ENCODE measurements at regions not wholly inside any gene's neighbourhood (a gene's known extent, or its start where the extent isn't known, plus 50 kb on each side); places are given as distances from the start of the nearest gene placed in this dataset.

DNA sequence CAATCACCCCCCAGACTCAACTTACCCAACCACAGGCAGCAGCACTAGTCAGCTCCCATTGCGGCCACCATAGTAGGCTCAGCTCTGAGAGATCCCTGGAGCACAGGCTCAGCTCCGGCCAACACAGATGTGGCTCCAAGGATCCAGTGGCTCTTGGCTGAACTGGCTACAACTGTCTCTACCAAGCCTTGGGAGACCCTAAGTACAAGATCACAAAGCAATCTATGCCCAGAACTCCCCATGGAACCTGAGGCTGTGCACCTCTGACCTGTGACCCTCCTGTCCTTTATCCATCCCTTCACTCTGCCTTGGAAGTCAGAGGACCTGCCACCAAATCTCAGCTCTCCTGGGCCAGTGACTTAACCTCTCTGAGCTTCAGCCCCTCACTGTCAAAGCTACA, 61.8 kb upstream of the GJB5 start:
- no peaks in the 10 kb centered on the region for H3K9me3 ChIP-seq (ENCODE audit: low read length)
- CTCF ChIA-PET (ENCODE audit: unreplicated experiment) = no interaction called here
- POLR2A ChIA-PET = no interaction called here
- no peaks in the 10 kb centered on the region for H3K9me2 ChIP-seq (ENCODE audit: insufficient read depth, low read length)
- H3K4me2 ChIP-seq (ENCODE audit: low read length) = no peak overlapping the region
- no peaks in the 10 kb centered on the region for H4K20me1 ChIP-seq (ENCODE audit: insufficient read depth, low read length)
- H2AFZ ChIP-seq (ENCODE audit: low read length) = no peak overlapping the region
- no peaks in the 10 kb centered on the region for H3K36me3 ChIP-seq (ENCODE audit: insufficient read depth, low read length)
- intact Hi-C loops (cut with micrococcal nuclease; ENCODE audit: unreplicated experiment) = no loop called here
- no peak for DNase-seq (ENCODE audit: low spot score)
- H3K4me1 ChIP-seq (ENCODE audit: insufficient read depth, low read length, poor library complexity, severe bottlenecking) = no peaks in the 10 kb centered on the region
- BruUV-seq (replicated peaks) = no TSS peak
- no peaks in the 10 kb centered on the region for H3K79me2 ChIP-seq (ENCODE audit: insufficient read depth, low read depth, low read length)
- H3K27ac ChIP-seq (ENCODE audit: low read depth, low read length, poor library complexity, severe bottlenecking) = no peak overlapping the region
- H3K4me3 ChIP-seq (ENCODE audit: low read depth, low read length, poor library complexity, severe bottlenecking) = no peak overlapping the region
- TF ChIP-seq, protein P1, sequence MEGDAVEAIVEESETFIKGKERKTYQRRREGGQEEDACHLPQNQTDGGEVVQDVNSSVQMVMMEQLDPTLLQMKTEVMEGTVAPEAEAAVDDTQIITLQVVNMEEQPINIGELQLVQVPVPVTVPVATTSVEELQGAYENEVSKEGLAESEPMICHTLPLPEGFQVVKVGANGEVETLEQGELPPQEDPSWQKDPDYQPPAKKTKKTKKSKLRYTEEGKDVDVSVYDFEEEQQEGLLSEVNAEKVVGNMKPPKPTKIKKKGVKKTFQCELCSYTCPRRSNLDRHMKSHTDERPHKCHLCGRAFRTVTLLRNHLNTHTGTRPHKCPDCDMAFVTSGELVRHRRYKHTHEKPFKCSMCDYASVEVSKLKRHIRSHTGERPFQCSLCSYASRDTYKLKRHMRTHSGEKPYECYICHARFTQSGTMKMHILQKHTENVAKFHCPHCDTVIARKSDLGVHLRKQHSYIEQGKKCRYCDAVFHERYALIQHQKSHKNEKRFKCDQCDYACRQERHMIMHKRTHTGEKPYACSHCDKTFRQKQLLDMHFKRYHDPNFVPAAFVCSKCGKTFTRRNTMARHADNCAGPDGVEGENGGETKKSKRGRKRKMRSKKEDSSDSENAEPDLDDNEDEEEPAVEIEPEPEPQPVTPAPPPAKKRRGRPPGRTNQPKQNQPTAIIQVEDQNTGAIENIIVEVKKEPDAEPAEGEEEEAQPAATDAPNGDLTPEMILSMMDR (conservative IDR thresholded peaks at IDR 0.05; ENCODE audit: low read length) = no peak
- no peak for TF ChIP-seq EZH2phosphoT487 (IDR thresholded peaks at IDR 0.05; ENCODE audit: borderline replicate concordance, low read depth, low read length)

DNA sequence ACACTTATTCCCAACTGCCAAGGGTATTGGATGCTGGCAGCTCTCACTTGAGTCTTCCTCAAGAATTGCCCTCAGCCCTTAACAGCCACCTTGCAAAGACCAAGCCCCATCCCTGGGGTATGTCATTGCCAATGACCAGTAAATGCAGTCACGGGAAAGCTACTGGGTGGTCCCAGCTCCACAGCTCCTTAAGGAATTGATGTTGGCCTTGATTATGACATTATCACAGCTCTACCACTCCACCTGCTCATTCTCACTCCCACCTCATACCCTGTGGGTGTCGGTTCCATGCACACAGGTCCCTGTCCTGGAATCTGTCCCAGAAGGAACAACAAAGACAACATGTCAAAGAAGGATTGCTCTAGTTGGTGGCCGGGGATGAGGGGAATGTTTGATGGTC, 60.5 kb upstream of the GJB5 start:
- Histone ChIP-seq H3K4me1 (ENCODE audit: insufficient read depth, low read length, poor library complexity, severe bottlenecking) (no peaks in the 10 kb centered on the region), H3K4me3 (ENCODE audit: low read depth, low read length, poor library complexity, severe bottlenecking) (no peak overlapping the region), H3K4me2 (ENCODE audit: low read length) (no peak overlapping the region), H4K20me1 (ENCODE audit: insufficient read depth, low read length) (no peaks in the 10 kb centered on the region), H3K36me3 (ENCODE audit: insufficient read depth, low read length) (no peaks in the 10 kb centered on the region), H3K9me3 (ENCODE audit: low read length) (no peaks in the 10 kb centered on the region), H3K79me2 (ENCODE audit: insufficient read depth, low read depth, low read length) (no peaks in the 10 kb centered on the region), H2AFZ (ENCODE audit: low read length) (no peak overlapping the region), H3K27ac (ENCODE audit: low read depth, low read length, poor library complexity, severe bottlenecking) (no peak overlapping the region), H3K9me2 (ENCODE audit: insufficient read depth, low read length) (no peaks in the 10 kb centered on the region)
- intact Hi-C loops (cut with micrococcal nuclease; ENCODE audit: unreplicated experiment) = no loop called here
- ChIA-PET POLR2A (no interaction called here), CTCF (ENCODE audit: unreplicated experiment) (no interaction called here)
- no peak for TF ChIP-seq EZH2phosphoT487 (IDR thresholded peaks at IDR 0.05; ENCODE audit: borderline replicate concordance, low read depth, low read length)
- TF ChIP-seq, protein P1 (conservative IDR thresholded peaks at IDR 0.05; ENCODE audit: low read length) = no peak
- no TSS peak for BruUV-seq (replicated peaks)
- no peak for DNase-seq (ENCODE audit: low spot score)

GRCh38 chr1:34695580-34695979, 59.3 kb upstream of the GJB5 start:
- Histone ChIP-seq H3K9me3 (ENCODE audit: low read length) (no peaks in the 10 kb centered on the region), H3K27ac (ENCODE audit: low read depth, low read length, poor library complexity, severe bottlenecking) (no peak overlapping the region), H3K4me2 (ENCODE audit: low read length) (no peak overlapping the region), H4K20me1 (ENCODE audit: insufficient read depth, low read length) (no peaks in the 10 kb centered on the region), H3K4me3 (ENCODE audit: low read depth, low read length, poor library complexity, severe bottlenecking) (no peak overlapping the region), H3K9me2 (ENCODE audit: insufficient read depth, low read length) (no peaks in the 10 kb centered on the region), H3K4me1 (ENCODE audit: insufficient read depth, low read length, poor library complexity, severe bottlenecking) (no peaks in the 10 kb centered on the region), H3K36me3 (ENCODE audit: insufficient read depth, low read length) (no peaks in the 10 kb centered on the region), H3K79me2 (ENCODE audit: insufficient read depth, low read depth, low read length) (no peaks in the 10 kb centered on the region), H2AFZ (ENCODE audit: low read length) (no peak overlapping the region)
- TF ChIP-seq, protein P1 (conservative IDR thresholded peaks at IDR 0.05; ENCODE audit: low read length) = no peak
- TF ChIP-seq EZH2phosphoT487 (IDR thresholded peaks at IDR 0.05; ENCODE audit: borderline replicate concordance, low read depth, low read length) = no peak
- DNase-seq (ENCODE audit: low spot score) = no peak
- CTCF ChIA-PET (ENCODE audit: unreplicated experiment) = no interaction called here
- intact Hi-C loops (cut with micrococcal nuclease; ENCODE audit: unreplicated experiment) = no loop called here
- POLR2A ChIA-PET = no interaction called here
- no TSS peak for BruUV-seq (replicated peaks)

All from OCI-LY7 (cell line).